HCT116 (cell line): ENCODE measurements at regions not wholly inside any gene's neighbourhood (a gene's known extent, or its start where the extent isn't known, plus 50 kb on each side); places are given as distances from the start of the nearest gene placed in this dataset.

ENCODE experiments used
- ATAC-seq: fragments of 200-7000 bp; cut with Tn5 transposase; 2 replicates; pipeline ENCODE4 v1.9.1; 2020; ENCODE audit warnings: mild to moderate bottlenecking, moderate library complexity
- BruUV-seq: library from RNA; stranded (reverse); fragments of 400-500 nt; replicated peaks from 2 replicates; lab custom pipeline; 2021; lab: Mats Ljungman, UMichigan
- CTCF ChIA-PET: fragments of 300-600 bp; sonication (Branson Sonifier 250); formaldehyde crosslinking; loops from one replicate; lab custom pipeline; 2021; ENCODE audit warnings: antibody characterized with exemption; lab: Charles Lee
- POLR2A ChIA-PET: fragments of 300-600, 350-600 bp; sonication (Branson Sonifier 250); formaldehyde crosslinking; loops from one replicate; lab custom pipeline; 2021; ENCODE audit warnings: antibody characterized with exemption; lab: Charles Lee
- RAD21 ChIA-PET, 2 experiments: fragments of 300-600 bp; sonication (Branson Sonifier 250); formaldehyde crosslinking; loops; one replicate each; lab custom pipeline; 2023; ENCODE audit warnings: low total read pairs in 2 of 2; ENCODE audit not compliant: uncharacterized antibody in 2 of 2, unreplicated experiment in 2 of 2, low non-redundant PET in 1 of 2; lab: Charles Lee
- DNase-seq: peaks from one replicate; pipeline ENCODE4 v3.0.0-alpha.2; 2010; ENCODE audit warnings: low read depth, low spot score
- H2AFZ ChIP-seq: fragments of 200-600 bp; shearing (Covaris generic), sonication (generic); 2 replicates; pipeline ENCODE4 v1.6.1; 2017; ENCODE audit warnings: low read depth, mixed run types, mixed read lengths, antibody characterized with exemption, low read length; ENCODE audit not compliant: poor library complexity, severe bottlenecking
- H3K27ac ChIP-seq: 2 replicates; pipeline ENCODE4 v1.5.1; 2012; ENCODE audit warnings: low read depth, low read length
- H3K27me3 ChIP-seq: fragments of 200-600 bp; sonication (generic); 2 replicates; pipeline ENCODE4 v1.6.1; 2016; ENCODE audit warnings: mixed run types, low read length, mixed read lengths; ENCODE audit not compliant: insufficient read depth
- H3K36me3 ChIP-seq, 2 experiments: fragments of 200-500 bp in 1 of 2; fragments of 200-600 bp in 1 of 2; sonication (Bioruptor generic) in 1 of 2; sonication (generic) in 1 of 2; 2 replicates each; pipeline versions ENCODE4 v1.5.1 to v1.6.1; 2014 to 2016; ENCODE audit warnings: low read length in 2 of 2, inconsistent platforms in 1 of 2, mixed read lengths in 1 of 2, mixed run types in 1 of 2; ENCODE audit not compliant: insufficient read depth in 2 of 2, control insufficient read depth in 1 of 2
- H3K4me1 ChIP-seq, 2 experiments: fragments of 200-600 bp in 1 of 2; sonication (generic) in 1 of 2; 2 replicates each; pipeline versions ENCODE4 v1.5.1 to v1.6.1; 2012 to 2017; ENCODE audit warnings: low read length in 2 of 2, inconsistent platforms in 1 of 2, mild to moderate bottlenecking in 1 of 2, mixed read lengths in 1 of 2, mixed run types in 1 of 2, moderate library complexity in 1 of 2; ENCODE audit not compliant: insufficient read depth in 2 of 2, control insufficient read depth in 1 of 2
- H3K4me2 ChIP-seq: fragments of 200-600 bp; sonication (generic); 2 replicates; pipeline ENCODE4 v1.6.1; 2017; ENCODE audit warnings: mixed run types, low read length, mixed read lengths
- H3K4me3 ChIP-seq, 2 experiments: fragments of 200-600 bp in 1 of 2; sonication (generic) in 1 of 2; replicated peaks in 1 of 2; 2 replicates each; pipeline ENCODE4 v1.5.1; 2011 to 2016; ENCODE audit warnings: low read length in 2 of 2, control low read depth in 1 of 2, low read depth in 1 of 2, mild to moderate bottlenecking in 1 of 2, mixed read lengths in 1 of 2, mixed run types in 1 of 2
- H3K79me2 ChIP-seq: fragments of 200-600 bp; sonication (generic); 2 replicates; pipeline ENCODE4 v1.6.1; 2017; ENCODE audit warnings: mild to moderate bottlenecking, mixed run types, low read length, moderate library complexity, mixed read lengths; ENCODE audit not compliant: insufficient read depth
- H3K9ac ChIP-seq: fragments of 200-600 bp; sonication (generic); 2 replicates; pipeline ENCODE4 v1.6.1; 2016; ENCODE audit warnings: low read length, mixed read lengths
- H3K9me2 ChIP-seq: fragments of 200-600 bp; sonication (generic), shearing (Covaris generic); 2 replicates; pipeline ENCODE4 v1.6.1; 2017; ENCODE audit warnings: mixed run types, mild to moderate bottlenecking, moderate library complexity; ENCODE audit not compliant: insufficient read depth
- H3K9me3 ChIP-seq, 2 experiments: fragments of 200-500 bp in 1 of 2; fragments of 200-600 bp in 1 of 2; sonication (Bioruptor generic) in 1 of 2; sonication (generic) in 1 of 2; 2 replicates each; pipeline ENCODE4 v1.6.1; 2014 to 2017; ENCODE audit warnings: low read length in 2 of 2, mixed read lengths in 2 of 2, inconsistent platforms in 1 of 2, low read depth in 1 of 2, mild to moderate bottlenecking in 1 of 2, mixed run types in 1 of 2, moderate library complexity in 1 of 2; ENCODE audit not compliant: control insufficient read depth in 1 of 2, insufficient read depth in 1 of 2
- H4K20me1 ChIP-seq: fragments of 200-600 bp; sonication (generic), shearing (Covaris generic); 2 replicates; pipeline ENCODE4 v1.6.1; 2017; ENCODE audit warnings: mixed run types, mild to moderate bottlenecking, moderate library complexity; ENCODE audit not compliant: insufficient read depth
- ATF3 ChIP-seq: IDR thresholded peaks from 2 replicates; pipeline ENCODE4 v1.6.1; 2012
- ELF1 ChIP-seq: IDR thresholded peaks from 2 replicates; pipeline ENCODE4 v1.6.1; 2012; ENCODE audit warnings: low read depth, borderline replicate concordance
- EZH2phosphoT487 ChIP-seq: fragments of 200-600 bp; IDR thresholded peaks from 2 replicates; pipeline ENCODE4 v1.6.1; 2018; ENCODE audit warnings: antibody characterized with exemption, borderline replicate concordance
- FOSL1 ChIP-seq: IDR thresholded peaks from 2 replicates; pipeline ENCODE4 v1.6.1; 2012; ENCODE audit warnings: low read depth
- JUND ChIP-seq: IDR thresholded peaks from 2 replicates; pipeline ENCODE4 v1.6.1; 2012
- POLR2A ChIP-seq: IDR thresholded peaks from 2 replicates; pipeline ENCODE4 v1.7.0; 2011; ENCODE audit warnings: borderline replicate concordance; ENCODE audit not compliant: insufficient read depth, insufficient read length; ENCODE audit errors: extremely low read depth
- SP1 ChIP-seq: IDR thresholded peaks from 2 replicates; pipeline ENCODE4 v1.6.1; 2012; ENCODE audit warnings: low read depth
- TCF7L2 ChIP-seq: IDR thresholded peaks from 2 replicates; pipeline ENCODE4 v1.7.0; 2011; ENCODE audit warnings: borderline replicate concordance, inconsistent platforms; ENCODE audit not compliant: insufficient read depth, insufficient read length; ENCODE audit errors: extremely low read depth
- YY1 ChIP-seq: IDR thresholded peaks from 2 replicates; pipeline ENCODE4 v1.6.1; 2011; ENCODE audit warnings: low read length, low read depth, moderate library complexity, mild to moderate bottlenecking; ENCODE audit not compliant: insufficient replicate concordance; ENCODE audit errors: extremely low read depth
- ZNF274 ChIP-seq: fragments of 200-500 bp; sonication (Bioruptor generic); IDR thresholded peaks from 2 replicates; pipeline ENCODE4 v1.6.1; 2014; ENCODE audit warnings: mild to moderate bottlenecking, low read depth, low read length, inconsistent platforms
- intact Hi-C: fragments of 100-400 bp; cut with micrococcal nuclease; formaldehyde crosslinking; loops from 2 replicates; pipeline ENCODE4 v1.10.0; 2022
- TF ChIP-seq, protein P1 (sequence below): IDR thresholded peaks from 2 replicates; pipeline ENCODE4 v1.6.1; 2011; ENCODE audit warnings: mild to moderate bottlenecking, low read length, moderate library complexity; ENCODE audit not compliant: insufficient replicate concordance; ENCODE audit errors: extremely low read depth
- TF ChIP-seq, protein P2 (sequence below): IDR thresholded peaks from 2 replicates; pipeline ENCODE4 v1.6.1; 2012; ENCODE audit warnings: low read depth

GRCh38 chr10:29753283-29753682, 118.5 kb upstream of the SVIL start:
- no peak overlapping the region for H3K4me2 ChIP-seq
- H3K9me2 ChIP-seq: no peaks in the 10 kb centered on the region
- no peak overlapping the region for H3K27ac ChIP-seq
- ATAC-seq (no peak), DNase-seq (no peak)
- H3K4me1 ChIP-seq: peaks cover 16 to 22% of the 10 kb centered on the region in 2 experiments
- POLR2A ChIA-PET: no interaction called here
- CTCF ChIA-PET: no interaction called here
- H3K79me2 ChIP-seq: no peaks in the 10 kb centered on the region
- no peaks in the 10 kb centered on the region for H3K9me3 ChIP-seq
- TF ChIP-seq SP1 (no peak), ZNF274 (no peak), JUND (no peak), FOSL1 (no peak), YY1 (no peak), ELF1 (no peak), POLR2A (no peak), TCF7L2 (no peak), EZH2phosphoT487 (no peak), ATF3 (no peak)
- TF ChIP-seq, protein P1, sequence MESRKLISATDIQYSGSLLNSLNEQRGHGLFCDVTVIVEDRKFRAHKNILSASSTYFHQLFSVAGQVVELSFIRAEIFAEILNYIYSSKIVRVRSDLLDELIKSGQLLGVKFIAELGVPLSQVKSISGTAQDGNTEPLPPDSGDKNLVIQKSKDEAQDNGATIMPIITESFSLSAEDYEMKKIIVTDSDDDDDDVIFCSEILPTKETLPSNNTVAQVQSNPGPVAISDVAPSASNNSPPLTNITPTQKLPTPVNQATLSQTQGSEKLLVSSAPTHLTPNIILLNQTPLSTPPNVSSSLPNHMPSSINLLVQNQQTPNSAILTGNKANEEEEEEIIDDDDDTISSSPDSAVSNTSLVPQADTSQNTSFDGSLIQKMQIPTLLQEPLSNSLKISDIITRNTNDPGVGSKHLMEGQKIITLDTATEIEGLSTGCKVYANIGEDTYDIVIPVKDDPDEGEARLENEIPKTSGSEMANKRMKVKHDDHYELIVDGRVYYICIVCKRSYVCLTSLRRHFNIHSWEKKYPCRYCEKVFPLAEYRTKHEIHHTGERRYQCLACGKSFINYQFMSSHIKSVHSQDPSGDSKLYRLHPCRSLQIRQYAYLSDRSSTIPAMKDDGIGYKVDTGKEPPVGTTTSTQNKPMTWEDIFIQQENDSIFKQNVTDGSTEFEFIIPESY: no peak
- TF ChIP-seq, protein P2, sequence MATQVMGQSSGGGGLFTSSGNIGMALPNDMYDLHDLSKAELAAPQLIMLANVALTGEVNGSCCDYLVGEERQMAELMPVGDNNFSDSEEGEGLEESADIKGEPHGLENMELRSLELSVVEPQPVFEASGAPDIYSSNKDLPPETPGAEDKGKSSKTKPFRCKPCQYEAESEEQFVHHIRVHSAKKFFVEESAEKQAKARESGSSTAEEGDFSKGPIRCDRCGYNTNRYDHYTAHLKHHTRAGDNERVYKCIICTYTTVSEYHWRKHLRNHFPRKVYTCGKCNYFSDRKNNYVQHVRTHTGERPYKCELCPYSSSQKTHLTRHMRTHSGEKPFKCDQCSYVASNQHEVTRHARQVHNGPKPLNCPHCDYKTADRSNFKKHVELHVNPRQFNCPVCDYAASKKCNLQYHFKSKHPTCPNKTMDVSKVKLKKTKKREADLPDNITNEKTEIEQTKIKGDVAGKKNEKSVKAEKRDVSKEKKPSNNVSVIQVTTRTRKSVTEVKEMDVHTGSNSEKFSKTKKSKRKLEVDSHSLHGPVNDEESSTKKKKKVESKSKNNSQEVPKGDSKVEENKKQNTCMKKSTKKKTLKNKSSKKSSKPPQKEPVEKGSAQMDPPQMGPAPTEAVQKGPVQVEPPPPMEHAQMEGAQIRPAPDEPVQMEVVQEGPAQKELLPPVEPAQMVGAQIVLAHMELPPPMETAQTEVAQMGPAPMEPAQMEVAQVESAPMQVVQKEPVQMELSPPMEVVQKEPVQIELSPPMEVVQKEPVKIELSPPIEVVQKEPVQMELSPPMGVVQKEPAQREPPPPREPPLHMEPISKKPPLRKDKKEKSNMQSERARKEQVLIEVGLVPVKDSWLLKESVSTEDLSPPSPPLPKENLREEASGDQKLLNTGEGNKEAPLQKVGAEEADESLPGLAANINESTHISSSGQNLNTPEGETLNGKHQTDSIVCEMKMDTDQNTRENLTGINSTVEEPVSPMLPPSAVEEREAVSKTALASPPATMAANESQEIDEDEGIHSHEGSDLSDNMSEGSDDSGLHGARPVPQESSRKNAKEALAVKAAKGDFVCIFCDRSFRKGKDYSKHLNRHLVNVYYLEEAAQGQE: no peak
- no peaks in the 10 kb centered on the region for H3K36me3 ChIP-seq
- BruUV-seq: no TSS peak
- intact Hi-C loops: no loop called here
- no peak overlapping the region for H3K9ac ChIP-seq
- no peaks in the 10 kb centered on the region for H4K20me1 ChIP-seq
- H3K4me3 ChIP-seq: no peak overlapping the region
- RAD21 ChIA-PET: no interaction called here
- no peak overlapping the region for H2AFZ ChIP-seq
- H3K27me3 ChIP-seq: no peaks in the 10 kb centered on the region
